Thoracic aorta (tissue), 2 donors: ENCODE measurements at regions not wholly inside any gene's neighbourhood (a gene's known extent, or its start where the extent isn't known, plus 50 kb on each side); places are given as distances from the start of the nearest gene placed in this dataset.

Experiments used
- ATAC-seq: fragments of 150-250 bp; one replicate; pipeline ENCODE4 v1.8.0; 2017; ENCODE audit warnings: low read depth; ENCODE audit not compliant: insufficient number of reproducible peaks, low FRiP score
- DNase-seq: peaks from one replicate; pipeline ENCODE4 v3.0.0-alpha.2; 2020; ENCODE audit warnings: low spot score
- H3K27ac ChIP-seq, 2 donors: fragments of 200-600 bp; sonication (generic); 1 replicate in 1 of 2; 2 replicates in 1 of 2; pipeline ENCODE4 v1.5.1; 2016; ENCODE audit warnings: mild to moderate bottlenecking in 2 of 2, moderate library complexity in 2 of 2
- H3K27me3 ChIP-seq: fragments of 200-600 bp; sonication (generic); replicated peaks from 2 replicates; pipeline ENCODE4 v1.6.0; 2016; ENCODE audit warnings: mild to moderate bottlenecking; ENCODE audit not compliant: insufficient read depth
- H3K36me3 ChIP-seq: fragments of 200-600 bp; sonication (generic); one replicate; pipeline ENCODE4 v1.5.1; 2016
- H3K4me1 ChIP-seq, 2 donors: fragments of 200-600 bp; sonication (generic); 1 replicate in 1 of 2; 2 replicates in 1 of 2; pipeline versions ENCODE4 v1.5.1 to v1.6.0; 2016; ENCODE audit warnings: low read depth in 2 of 2, mild to moderate bottlenecking in 1 of 2; ENCODE audit not compliant: control insufficient read depth in 1 of 2
- H3K4me3 ChIP-seq: fragments of 200-600 bp; sonication (generic); 2 replicates; pipeline ENCODE4 v1.5.1; 2016; ENCODE audit warnings: mild to moderate bottlenecking
- H3K9me3 ChIP-seq: fragments of 200-600 bp; sonication (generic); 2 replicates; pipeline ENCODE4 v1.5.1; 2016
- TF ChIP-seq, protein P1 (sequence below): fragments of 200-600 bp; sonication (generic); IDR thresholded peaks from one replicate; pipeline ENCODE4 v1.5.1; 2019; ENCODE audit warnings: antibody characterized with exemption

DNA sequence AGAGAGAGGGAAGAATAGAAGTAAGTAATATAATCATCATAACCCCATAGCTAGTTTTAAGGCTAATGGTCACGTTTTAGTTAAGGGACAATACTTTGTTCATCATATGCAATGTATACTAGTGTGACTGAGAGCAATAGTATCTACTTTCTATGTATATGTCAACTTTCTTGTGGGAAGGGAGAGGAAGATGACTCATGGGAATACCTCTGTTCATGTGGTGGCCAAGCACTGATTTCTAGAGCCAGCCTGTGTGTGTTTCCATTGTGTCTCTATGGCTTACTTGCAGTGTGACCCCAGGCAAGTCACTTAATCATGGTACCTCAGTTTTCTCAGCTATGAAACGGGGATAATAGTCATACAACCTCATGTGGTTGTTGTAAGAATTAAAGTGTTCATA lies 639.6 kb downstream of the CETN3 start:
- ATAC-seq (no peak), DNase-seq (no peak)
- no peaks in the 10 kb centered on the region for H3K27me3 ChIP-seq
- no peaks in the 10 kb centered on the region for H3K36me3 ChIP-seq
- no peak overlapping the region for H3K4me3 ChIP-seq
- no peaks in the 10 kb centered on the region for H3K9me3 ChIP-seq
- H3K27ac ChIP-seq: no peak overlapping the region
- H3K4me1 ChIP-seq: no peaks in the 10 kb centered on the region
- TF ChIP-seq, protein P1, sequence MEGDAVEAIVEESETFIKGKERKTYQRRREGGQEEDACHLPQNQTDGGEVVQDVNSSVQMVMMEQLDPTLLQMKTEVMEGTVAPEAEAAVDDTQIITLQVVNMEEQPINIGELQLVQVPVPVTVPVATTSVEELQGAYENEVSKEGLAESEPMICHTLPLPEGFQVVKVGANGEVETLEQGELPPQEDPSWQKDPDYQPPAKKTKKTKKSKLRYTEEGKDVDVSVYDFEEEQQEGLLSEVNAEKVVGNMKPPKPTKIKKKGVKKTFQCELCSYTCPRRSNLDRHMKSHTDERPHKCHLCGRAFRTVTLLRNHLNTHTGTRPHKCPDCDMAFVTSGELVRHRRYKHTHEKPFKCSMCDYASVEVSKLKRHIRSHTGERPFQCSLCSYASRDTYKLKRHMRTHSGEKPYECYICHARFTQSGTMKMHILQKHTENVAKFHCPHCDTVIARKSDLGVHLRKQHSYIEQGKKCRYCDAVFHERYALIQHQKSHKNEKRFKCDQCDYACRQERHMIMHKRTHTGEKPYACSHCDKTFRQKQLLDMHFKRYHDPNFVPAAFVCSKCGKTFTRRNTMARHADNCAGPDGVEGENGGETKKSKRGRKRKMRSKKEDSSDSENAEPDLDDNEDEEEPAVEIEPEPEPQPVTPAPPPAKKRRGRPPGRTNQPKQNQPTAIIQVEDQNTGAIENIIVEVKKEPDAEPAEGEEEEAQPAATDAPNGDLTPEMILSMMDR: no peak

GRCh38 chr5:89759802-89760201 lies 649.8 kb downstream of the CETN3 start:
- Histone ChIP-seq H3K9me3 (no peaks in the 10 kb centered on the region), H3K27me3 (no peaks in the 10 kb centered on the region), H3K36me3 (no peaks in the 10 kb centered on the region), H3K4me1 (peaks cover 13 to 36% of the 10 kb centered on the region in 2 donors), H3K27ac (peak overlapping the region; percentile 62 to 73), H3K4me3 (no peak overlapping the region)
- DNase-seq (no peak), ATAC-seq (no peak)
- TF ChIP-seq, protein P1: no peak

- DNase-seq (no peak), ATAC-seq (no peak)
- H3K4me1 ChIP-seq: peaks cover 13 to 36% of the 10 kb centered on the region in 2 donors
- TF ChIP-seq, protein P1: no peak
- H3K27me3 ChIP-seq: no peaks in the 10 kb centered on the region
- peak overlapping the region in 1 of 2 donors; percentile 62 for H3K27ac ChIP-seq
- no peaks in the 10 kb centered on the region for H3K9me3 ChIP-seq
- no peak overlapping the region for H3K4me3 ChIP-seq
- H3K36me3 ChIP-seq: no peaks in the 10 kb centered on the region
Measured at GRCh38 chr5:89758146-89758545, 651.4 kb downstream of the CETN3 start.

DNA sequence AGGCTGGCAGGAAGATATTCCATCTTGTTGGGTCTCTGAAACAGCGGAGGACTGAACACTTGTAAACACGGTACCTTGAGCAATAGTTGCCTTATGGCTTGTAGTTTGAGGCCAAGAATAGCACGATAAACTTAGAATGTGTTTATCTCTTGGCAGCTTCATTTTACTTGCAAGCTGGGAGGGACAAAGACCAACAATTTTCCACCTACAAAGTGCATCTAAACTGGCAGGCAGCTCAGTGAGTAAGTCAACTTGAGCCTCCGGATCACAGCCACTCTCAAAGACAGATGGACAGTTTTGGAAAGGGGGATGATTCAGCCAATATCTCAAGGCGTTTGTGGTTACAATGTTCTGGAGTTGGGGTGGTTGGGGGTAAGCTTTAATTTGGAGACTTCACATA lies 652.6 kb downstream of the CETN3 start:
- no peaks in the 10 kb centered on the region for H3K36me3 ChIP-seq
- ATAC-seq (no peak), DNase-seq (no peak)
- TF ChIP-seq, protein P1: no peak
- H3K4me3 ChIP-seq: no peak overlapping the region
- no peaks in the 10 kb centered on the region for H3K9me3 ChIP-seq
- no peaks in the 10 kb centered on the region for H3K27me3 ChIP-seq
- H3K27ac ChIP-seq: no peak overlapping the region
- peaks cover 13 to 36% of the 10 kb centered on the region in 2 donors for H3K4me1 ChIP-seq

- H3K4me3 ChIP-seq: no peak overlapping the region
- H3K27me3 ChIP-seq: no peaks in the 10 kb centered on the region
- ATAC-seq (no peak), DNase-seq (no peak)
- H3K4me1 ChIP-seq: peaks cover 10 to 29% of the 10 kb centered on the region in 2 donors
- H3K9me3 ChIP-seq: no peaks in the 10 kb centered on the region
- TF ChIP-seq, protein P1: no peak
- no peak overlapping the region for H3K27ac ChIP-seq
- no peaks in the 10 kb centered on the region for H3K36me3 ChIP-seq
Measured at GRCh38 chr5:89755024-89755423, 654.5 kb downstream of the CETN3 start.
